ENCODE measurements at regions not wholly inside any gene's neighbourhood (a gene's known extent, or its start where the extent isn't known, plus 50 kb on each side); places are given as distances from the start of the nearest gene placed in this dataset.

DNA sequence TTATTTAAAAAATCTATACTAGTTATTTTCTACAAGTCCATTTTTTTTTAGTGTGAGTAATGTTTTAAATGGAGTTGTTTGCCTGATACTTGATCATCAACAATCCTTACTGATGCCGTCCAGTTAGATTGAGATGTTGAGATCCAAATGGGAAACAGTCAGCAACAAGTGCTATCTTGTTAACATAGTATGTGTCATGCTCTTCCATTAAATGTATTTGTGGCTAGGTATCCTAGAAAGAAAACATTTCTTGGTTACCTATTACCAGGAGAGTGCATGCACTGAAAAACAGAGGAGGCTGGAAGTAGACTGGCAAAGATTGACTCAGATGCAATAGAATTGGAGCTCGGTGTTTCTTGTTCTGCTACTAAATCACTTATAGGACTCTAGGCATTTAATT lies 123.4 kb upstream of the MAN2A1 start:
- TF ChIP-seq POLR2A (IDR thresholded peaks at IDR 0.05; ENCODE audit: low read length) (no peak), GATA1 (IDR thresholded peaks at IDR 0.05; ENCODE audit: low read depth, low read length) (no peak)

Measured in erythroblast (primary cell).